Stomach (tissue), 4 donors: ENCODE measurements at regions not wholly inside any gene's neighbourhood (a gene's known extent, or its start where the extent isn't known, plus 50 kb on each side); places are given as distances from the start of the nearest gene placed in this dataset.

ENCODE experiments used
- POLR2A ChIP-seq, 4 donors: fragments of 450-650 bp; IDR thresholded peaks; one replicate each; pipeline ENCODE4 v1.6.1; 2016; ENCODE audit warnings: antibody characterized with exemption in 4 of 4, control low read depth in 2 of 4, mild to moderate bottlenecking in 1 of 4, moderate library complexity in 1 of 4
- TF ChIP-seq, protein P1 (sequence below), 7 experiments: fragments of 450-650 bp in 4 of 7; fragments of 200-600 bp in 3 of 7; sonication (generic) in 3 of 7; IDR thresholded peaks; one replicate each; pipeline ENCODE4 v1.5.1; 2016 to 2019; ENCODE audit warnings: antibody characterized with exemption in 7 of 7, control low read depth in 2 of 7, mild to moderate bottlenecking in 1 of 7

DNA sequence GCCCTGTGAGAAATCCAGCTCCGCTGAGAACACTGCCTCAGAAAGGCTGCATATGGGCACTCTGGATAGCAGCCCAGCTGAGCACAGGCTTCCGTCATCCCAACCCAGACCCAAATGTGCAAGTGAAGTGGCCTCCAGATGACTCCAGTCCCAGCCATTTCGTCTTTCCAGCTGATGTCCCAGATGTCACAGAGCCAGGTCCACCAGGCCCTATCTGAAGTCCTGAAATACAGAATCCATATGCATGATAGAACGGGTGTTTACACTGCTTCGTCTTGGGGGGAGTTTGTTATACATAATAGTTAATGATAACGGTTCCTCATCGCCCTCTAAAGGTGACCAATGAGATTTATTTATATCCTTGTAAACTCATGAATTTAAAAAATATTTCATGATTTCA lies 72.6 kb upstream of the TRIM2 start:
- TF ChIP-seq, protein P1, sequence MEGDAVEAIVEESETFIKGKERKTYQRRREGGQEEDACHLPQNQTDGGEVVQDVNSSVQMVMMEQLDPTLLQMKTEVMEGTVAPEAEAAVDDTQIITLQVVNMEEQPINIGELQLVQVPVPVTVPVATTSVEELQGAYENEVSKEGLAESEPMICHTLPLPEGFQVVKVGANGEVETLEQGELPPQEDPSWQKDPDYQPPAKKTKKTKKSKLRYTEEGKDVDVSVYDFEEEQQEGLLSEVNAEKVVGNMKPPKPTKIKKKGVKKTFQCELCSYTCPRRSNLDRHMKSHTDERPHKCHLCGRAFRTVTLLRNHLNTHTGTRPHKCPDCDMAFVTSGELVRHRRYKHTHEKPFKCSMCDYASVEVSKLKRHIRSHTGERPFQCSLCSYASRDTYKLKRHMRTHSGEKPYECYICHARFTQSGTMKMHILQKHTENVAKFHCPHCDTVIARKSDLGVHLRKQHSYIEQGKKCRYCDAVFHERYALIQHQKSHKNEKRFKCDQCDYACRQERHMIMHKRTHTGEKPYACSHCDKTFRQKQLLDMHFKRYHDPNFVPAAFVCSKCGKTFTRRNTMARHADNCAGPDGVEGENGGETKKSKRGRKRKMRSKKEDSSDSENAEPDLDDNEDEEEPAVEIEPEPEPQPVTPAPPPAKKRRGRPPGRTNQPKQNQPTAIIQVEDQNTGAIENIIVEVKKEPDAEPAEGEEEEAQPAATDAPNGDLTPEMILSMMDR (IDR thresholded peaks at IDR 0.05): no peak
- TF ChIP-seq POLR2A (IDR thresholded peaks at IDR 0.05): no peak
